ENCODE measurements at regions not wholly inside any gene's neighbourhood (a gene's known extent, or its start where the extent isn't known, plus 50 kb on each side); places are given as distances from the start of the nearest gene placed in this dataset.

GRCh38 chr18:72152935-72153334 is 391.2 kb downstream of the CBLN2 start:
- no peak overlapping the region for H3K27ac Mint-ChIP-seq

GRCh38 chr18:72147830-72148229 is 396.3 kb downstream of the CBLN2 start:
- Mint-ChIP-seq H3K9me3 (peaks cover 0 to 1% (median 0%) of the 10 kb centered on the region in 7 donors), H3K27me3 (no peaks in the 10 kb centered on the region), H3K4me1 (no peaks in the 10 kb centered on the region), H3K27ac (no peak overlapping the region), H3K36me3 (no peaks in the 10 kb centered on the region), H3K4me3 (no peak overlapping the region)
- ATAC-seq (ENCODE audit: low read depth in 2 of 2) (no peak), DNase-seq (no peak)

More at GRCh38 chr18:72152935-72153334, 391.2 kb downstream of the CBLN2 start:
- Mint-ChIP-seq H3K4me3 (no peak overlapping the region), H3K36me3 (no peaks in the 10 kb centered on the region), H3K4me1 (no peaks in the 10 kb centered on the region), H3K27me3 (no peaks in the 10 kb centered on the region), H3K9me3 (peaks cover 0 to 3% (median 0%) of the 10 kb centered on the region in 7 donors)
- ATAC-seq (ENCODE audit: low read depth in 2 of 2): no peak
- DNase-seq: no peak

- ATAC-seq (ENCODE audit: low read depth in 2 of 2) (no peak), DNase-seq (no peak)
- Mint-ChIP-seq H3K4me3 (no peak overlapping the region), H3K27me3 (no peaks in the 10 kb centered on the region), H3K4me1 (no peaks in the 10 kb centered on the region), H3K36me3 (no peaks in the 10 kb centered on the region), H3K27ac (no peak overlapping the region), H3K9me3 (peaks cover 0 to 12% (median 3%) of the 10 kb centered on the region in 7 donors)
These were observed 404.1 kb downstream of the CBLN2 start for GRCh38 chr18:72140007-72140406.

- DNase-seq (no peak), ATAC-seq (ENCODE audit: low read depth in 2 of 2) (no peak)
- H3K27me3 Mint-ChIP-seq: no peaks in the 10 kb centered on the region
- H3K4me3 Mint-ChIP-seq: no peak overlapping the region
- H3K9me3 Mint-ChIP-seq: peaks cover 0 to 3% (median 0%) of the 10 kb centered on the region in 7 donors
- no peak overlapping the region for H3K27ac Mint-ChIP-seq
- H3K4me1 Mint-ChIP-seq: no peaks in the 10 kb centered on the region
- H3K36me3 Mint-ChIP-seq: no peaks in the 10 kb centered on the region
These were observed 415.5 kb downstream of the CBLN2 start for GRCh38 chr18:72128649-72129048.

- peaks cover 0 to 4% (median 0%) of the 10 kb centered on the region in 7 donors for H3K9me3 Mint-ChIP-seq
- H3K4me3 Mint-ChIP-seq: no peak overlapping the region
- no peaks in the 10 kb centered on the region for H3K4me1 Mint-ChIP-seq
- H3K36me3 Mint-ChIP-seq: no peaks in the 10 kb centered on the region
- H3K27ac Mint-ChIP-seq: no peak overlapping the region
- DNase-seq (no peak), ATAC-seq (ENCODE audit: low read depth in 2 of 2) (no peak)
- no peaks in the 10 kb centered on the region for H3K27me3 Mint-ChIP-seq
These were observed 422.0 kb downstream of the CBLN2 start for GRCh38 chr18:72122103-72122502.

- Mint-ChIP-seq H3K36me3 (no peaks in the 10 kb centered on the region), H3K4me3 (no peak overlapping the region), H3K9me3 (peaks cover 0 to 9% (median 0%) of the 10 kb centered on the region in 7 donors), H3K27ac (no peak overlapping the region), H3K27me3 (no peaks in the 10 kb centered on the region), H3K4me1 (no peaks in the 10 kb centered on the region)
- DNase-seq (no peak), ATAC-seq (ENCODE audit: low read depth in 2 of 2) (no peak)
These were observed 425.1 kb downstream of the CBLN2 start for GRCh38 chr18:72119082-72119481.

GRCh38 chr18:72114801-72115594 is 429.1 kb downstream of the CBLN2 start:
- Mint-ChIP-seq H3K27ac (no peak overlapping the region), H3K36me3 (no peaks in the 10 kb centered on the region), H3K9me3 (peaks cover 0 to 12% (median 3%) of the 10 kb centered on the region in 7 donors), H3K27me3 (no peaks in the 10 kb centered on the region), H3K4me1 (no peaks in the 10 kb centered on the region), H3K4me3 (no peak overlapping the region)
- DNase-seq (no peak), ATAC-seq (ENCODE audit: low read depth in 2 of 2) (no peak)

- Mint-ChIP-seq H3K4me1 (no peaks in the 10 kb centered on the region), H3K27me3 (no peaks in the 10 kb centered on the region), H3K9me3 (peaks cover 0 to 3% (median 0%) of the 10 kb centered on the region in 7 donors), H3K36me3 (no peaks in the 10 kb centered on the region), H3K27ac (no peak overlapping the region), H3K4me3 (no peak overlapping the region)
- no peak for ATAC-seq (ENCODE audit: low read depth in 2 of 2)
- DNase-seq: no peak
These were observed 436.3 kb downstream of the CBLN2 start for GRCh38 chr18:72107647-72108383.

- DNase-seq (no peak), ATAC-seq (ENCODE audit: low read depth in 2 of 2) (no peak)
- Mint-ChIP-seq H3K36me3 (no peaks in the 10 kb centered on the region), H3K27ac (no peak overlapping the region), H3K4me3 (no peak overlapping the region), H3K27me3 (no peaks in the 10 kb centered on the region), H3K4me1 (no peaks in the 10 kb centered on the region), H3K9me3 (no peaks in the 10 kb centered on the region)
These were observed 439.3 kb downstream of the CBLN2 start for GRCh38 chr18:72104851-72105250.

- DNase-seq: no peak
- Mint-ChIP-seq H3K27me3 (no peaks in the 10 kb centered on the region), H3K4me3 (no peak overlapping the region), H3K9me3 (peaks cover 0 to 4% (median 0%) of the 10 kb centered on the region in 7 donors), H3K4me1 (no peaks in the 10 kb centered on the region), H3K36me3 (no peaks in the 10 kb centered on the region), H3K27ac (no peak overlapping the region)
- ATAC-seq (ENCODE audit: low read depth in 2 of 2): no peak
These were observed 441.7 kb downstream of the CBLN2 start for GRCh38 chr18:72102412-72102811.

- H3K4me1 Mint-ChIP-seq: no peaks in the 10 kb centered on the region
- H3K36me3 Mint-ChIP-seq: no peaks in the 10 kb centered on the region
- H3K9me3 Mint-ChIP-seq: peaks cover 0 to 4% (median 0%) of the 10 kb centered on the region in 7 donors
- no peak for ATAC-seq (ENCODE audit: low read depth in 2 of 2)
- no peak overlapping the region for H3K27ac Mint-ChIP-seq
- no peak overlapping the region for H3K4me3 Mint-ChIP-seq
- H3K27me3 Mint-ChIP-seq: no peaks in the 10 kb centered on the region
- DNase-seq: no peak
These were observed 443.6 kb downstream of the CBLN2 start for GRCh38 chr18:72100465-72101004.

- H3K9me3 Mint-ChIP-seq: peaks cover 0 to 2% (median 0%) of the 10 kb centered on the region in 7 donors
- no peaks in the 10 kb centered on the region for H3K36me3 Mint-ChIP-seq
- H3K4me3 Mint-ChIP-seq: peak overlapping the region in 1 of 8 donors; percentile 51
- H3K4me1 Mint-ChIP-seq: no peaks in the 10 kb centered on the region
- DNase-seq (no peak), ATAC-seq (ENCODE audit: low read depth in 2 of 2) (peak in 1 of 2 donors; percentile 62)
- H3K27me3 Mint-ChIP-seq: no peaks in the 10 kb centered on the region
- H3K27ac Mint-ChIP-seq: no peak overlapping the region
These were observed 452.8 kb downstream of the CBLN2 start for GRCh38 chr18:72091369-72091768.

GRCh38 chr18:72089432-72089831 is 454.7 kb downstream of the CBLN2 start:
- Mint-ChIP-seq H3K27ac (no peak overlapping the region), H3K4me3 (peak overlapping the region in 1 of 8 donors; percentile 17), H3K27me3 (no peaks in the 10 kb centered on the region), H3K9me3 (peaks cover 0 to 2% (median 0%) of the 10 kb centered on the region in 7 donors), H3K4me1 (no peaks in the 10 kb centered on the region), H3K36me3 (no peaks in the 10 kb centered on the region)
- peak in 1 of 2 donors; percentile 57 for ATAC-seq (ENCODE audit: low read depth in 2 of 2)
- DNase-seq: no peak

- Mint-ChIP-seq H3K4me1 (no peaks in the 10 kb centered on the region), H3K4me3 (no peak overlapping the region), H3K9me3 (peaks cover 0 to 2% (median 0%) of the 10 kb centered on the region in 7 donors), H3K27me3 (no peaks in the 10 kb centered on the region), H3K27ac (no peak overlapping the region), H3K36me3 (no peaks in the 10 kb centered on the region)
- DNase-seq (no peak), ATAC-seq (ENCODE audit: low read depth in 2 of 2) (no peak)
These were observed 457.7 kb downstream of the CBLN2 start for GRCh38 chr18:72086421-72086820.
